ENCODE measurements at regions not wholly inside any gene's neighbourhood (a gene's known extent, or its start where the extent isn't known, plus 50 kb on each side); places are given as distances from the start of the nearest gene placed in this dataset.

DNA sequence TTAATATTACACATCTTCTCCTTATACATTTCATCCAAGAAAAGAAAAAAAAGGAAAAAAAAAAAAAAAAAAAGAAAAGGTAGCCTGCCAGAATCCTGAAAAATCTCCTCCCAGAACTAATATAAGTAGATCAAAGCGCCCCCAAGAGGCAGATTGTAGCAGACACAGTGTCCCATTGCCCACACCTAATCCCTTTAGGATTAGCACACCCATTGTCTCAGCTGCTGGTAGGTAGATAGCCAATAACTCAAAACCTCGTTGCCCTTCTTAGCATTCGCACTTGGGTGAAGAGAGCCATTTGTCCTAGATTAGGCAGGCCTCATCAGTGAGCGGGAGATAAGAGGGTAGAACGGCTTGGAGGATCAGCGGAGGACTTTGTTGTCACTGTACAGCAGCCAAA lies 100.2 kb upstream of the SORCS1 start:
- TF ChIP-seq, protein P1, sequence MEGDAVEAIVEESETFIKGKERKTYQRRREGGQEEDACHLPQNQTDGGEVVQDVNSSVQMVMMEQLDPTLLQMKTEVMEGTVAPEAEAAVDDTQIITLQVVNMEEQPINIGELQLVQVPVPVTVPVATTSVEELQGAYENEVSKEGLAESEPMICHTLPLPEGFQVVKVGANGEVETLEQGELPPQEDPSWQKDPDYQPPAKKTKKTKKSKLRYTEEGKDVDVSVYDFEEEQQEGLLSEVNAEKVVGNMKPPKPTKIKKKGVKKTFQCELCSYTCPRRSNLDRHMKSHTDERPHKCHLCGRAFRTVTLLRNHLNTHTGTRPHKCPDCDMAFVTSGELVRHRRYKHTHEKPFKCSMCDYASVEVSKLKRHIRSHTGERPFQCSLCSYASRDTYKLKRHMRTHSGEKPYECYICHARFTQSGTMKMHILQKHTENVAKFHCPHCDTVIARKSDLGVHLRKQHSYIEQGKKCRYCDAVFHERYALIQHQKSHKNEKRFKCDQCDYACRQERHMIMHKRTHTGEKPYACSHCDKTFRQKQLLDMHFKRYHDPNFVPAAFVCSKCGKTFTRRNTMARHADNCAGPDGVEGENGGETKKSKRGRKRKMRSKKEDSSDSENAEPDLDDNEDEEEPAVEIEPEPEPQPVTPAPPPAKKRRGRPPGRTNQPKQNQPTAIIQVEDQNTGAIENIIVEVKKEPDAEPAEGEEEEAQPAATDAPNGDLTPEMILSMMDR (conservative IDR thresholded peaks at IDR 0.05; ENCODE audit: low read length), result peak; percentile 59
- no peak for TF ChIP-seq EZH2phosphoT487 (IDR thresholded peaks at IDR 0.05; ENCODE audit: borderline replicate concordance)

Data from Loucy (cell line).